T-helper 17 cell (primary cell): ENCODE measurements at regions not wholly inside any gene's neighbourhood (a gene's known extent, or its start where the extent isn't known, plus 50 kb on each side); places are given as distances from the start of the nearest gene placed in this dataset.

Source experiments
- ATAC-seq: fragments of 150-1000 bp; cut with Tn5 transposase; 2 replicates; pipeline ENCODE4 v1.10.0; 2021; ENCODE audit warnings: mild to moderate bottlenecking, moderate library complexity
- DNase-seq, 3 donors: peaks; one replicate each; pipeline versions ENCODE4 v3.0.0 to v3.0.0-alpha.2; 2020 to 2021
- H3K9me3 ChIP-seq: one replicate; pipeline ENCODE4 v1.7.0; 2013; ENCODE audit warnings: low read length, mild to moderate bottlenecking; ENCODE audit not compliant: control insufficient read depth, poor library complexity, severe bottlenecking
- H3K27ac Mint-ChIP-seq: one replicate; pipeline ENCODE4 v1.8.0; 2022; ENCODE audit warnings: mild to moderate bottlenecking, moderate library complexity, mixed read lengths
- H3K27me3 Mint-ChIP-seq: one replicate; pipeline ENCODE4 v1.8.0; 2022; ENCODE audit warnings: mixed read lengths
- H3K36me3 Mint-ChIP-seq: one replicate; pipeline ENCODE4 v1.8.0; 2022; ENCODE audit warnings: low read depth, mixed read lengths
- H3K4me1 Mint-ChIP-seq: one replicate; pipeline ENCODE4 v1.8.0; 2022; ENCODE audit warnings: mild to moderate bottlenecking, mixed read lengths
- H3K4me3 Mint-ChIP-seq: one replicate; pipeline ENCODE4 v1.8.0; 2022; ENCODE audit warnings: mild to moderate bottlenecking, moderate library complexity, mixed read lengths

DNA sequence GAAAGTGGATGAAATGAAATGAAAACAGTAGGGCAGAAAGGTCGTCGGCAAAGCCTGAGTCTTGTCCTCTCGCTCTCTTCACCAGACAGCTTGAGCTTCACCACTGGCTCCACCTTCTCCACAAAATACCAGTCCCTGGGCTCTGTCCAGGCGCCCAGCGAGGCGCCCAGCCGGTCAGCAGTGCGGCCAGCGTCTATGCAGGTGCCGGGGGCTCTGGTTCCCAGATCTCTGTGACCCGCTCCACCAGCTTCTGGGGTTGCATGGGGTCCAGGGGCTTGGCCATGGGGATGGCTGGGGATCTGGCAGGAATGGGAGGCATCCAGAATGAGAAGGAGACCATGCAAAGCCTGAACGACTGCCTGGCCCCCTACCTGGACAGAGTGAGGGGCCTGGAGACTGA lies 600.5 kb upstream of the ZP4 start:
- no peak for ATAC-seq
- H3K4me3 Mint-ChIP-seq: no peak overlapping the region
- H3K36me3 Mint-ChIP-seq: no peaks in the 10 kb centered on the region
- H3K9me3 ChIP-seq: no peaks in the 10 kb centered on the region
- no peak for DNase-seq
- no peak overlapping the region for H3K27ac Mint-ChIP-seq
- H3K27me3 Mint-ChIP-seq: no peaks in the 10 kb centered on the region
- H3K4me1 Mint-ChIP-seq: no peaks in the 10 kb centered on the region

DNA sequence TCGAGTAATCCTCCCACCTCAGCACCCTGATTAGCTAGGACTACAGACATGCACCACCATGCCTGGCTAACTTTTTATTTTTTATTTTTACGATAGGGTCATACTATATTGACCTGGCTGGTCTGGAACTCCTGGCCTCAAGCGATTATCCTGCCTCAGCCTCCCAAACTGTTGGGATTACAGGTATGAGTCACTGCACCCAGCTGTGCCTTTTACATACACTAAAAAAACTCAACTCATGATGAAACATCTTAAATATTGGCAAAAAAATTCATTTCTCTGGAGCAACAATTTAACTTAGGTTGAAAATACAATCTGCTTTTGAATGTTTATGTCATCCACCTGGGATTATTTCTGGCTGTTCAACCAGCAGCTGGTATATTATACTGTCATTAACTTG lies 598.3 kb upstream of the ZP4 start:
- ATAC-seq (no peak), DNase-seq (no peak)
- no peaks in the 10 kb centered on the region for H3K9me3 ChIP-seq
- no peak overlapping the region for H3K27ac Mint-ChIP-seq
- no peaks in the 10 kb centered on the region for H3K4me1 Mint-ChIP-seq
- no peak overlapping the region for H3K4me3 Mint-ChIP-seq
- no peaks in the 10 kb centered on the region for H3K36me3 Mint-ChIP-seq
- H3K27me3 Mint-ChIP-seq: no peaks in the 10 kb centered on the region

- Mint-ChIP-seq H3K36me3 (no peaks in the 10 kb centered on the region), H3K27me3 (no peaks in the 10 kb centered on the region), H3K4me1 (no peaks in the 10 kb centered on the region), H3K27ac (no peak overlapping the region), H3K4me3 (no peak overlapping the region)
- ATAC-seq (no peak), DNase-seq (no peak)
- no peaks in the 10 kb centered on the region for H3K9me3 ChIP-seq
Observed at GRCh38 chr1:238488401-238488800, 597.7 kb upstream of the ZP4 start.

DNA sequence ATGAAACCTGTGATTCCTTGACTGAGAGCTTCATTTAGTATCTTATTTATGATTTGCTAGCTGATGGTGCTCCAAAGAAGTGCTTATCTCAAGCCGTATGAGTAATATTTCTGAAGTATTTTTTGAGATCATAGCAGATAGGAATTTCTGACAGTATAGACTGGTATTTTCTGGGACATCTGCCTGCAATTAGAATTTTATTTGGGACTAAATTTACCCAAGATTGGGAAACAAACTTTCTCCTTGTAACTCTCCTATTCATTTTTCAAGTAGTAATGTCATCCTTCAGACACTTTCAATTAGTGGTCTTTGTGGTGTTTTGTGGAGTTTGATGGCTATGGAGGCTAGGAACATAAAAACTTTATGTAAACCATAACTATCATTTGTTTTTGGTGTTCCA lies 597.2 kb upstream of the ZP4 start:
- H3K36me3 Mint-ChIP-seq: no peaks in the 10 kb centered on the region

DNA sequence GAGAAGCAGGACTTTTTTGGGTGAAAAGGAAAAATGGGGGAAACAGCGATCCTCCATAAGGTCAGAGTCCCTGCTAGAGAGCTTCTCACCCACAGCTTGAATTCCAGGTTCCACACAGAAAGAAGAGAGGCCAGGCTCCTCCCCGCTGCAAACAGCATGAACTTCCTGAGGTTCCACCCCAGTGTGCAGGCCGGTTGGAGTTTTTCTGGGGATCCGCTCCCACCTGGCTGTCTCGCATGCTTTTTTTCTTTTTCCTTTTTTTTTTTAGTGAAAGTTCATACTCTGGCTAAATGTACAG lies 595.1 kb upstream of the ZP4 start:
- DNase-seq: no peak
- no peaks in the 10 kb centered on the region for H3K36me3 Mint-ChIP-seq
- no peaks in the 10 kb centered on the region for H3K9me3 ChIP-seq
- no peaks in the 10 kb centered on the region for H3K27me3 Mint-ChIP-seq
- H3K4me1 Mint-ChIP-seq: no peaks in the 10 kb centered on the region
- H3K27ac Mint-ChIP-seq: no peak overlapping the region
- no peak for ATAC-seq
- H3K4me3 Mint-ChIP-seq: no peak overlapping the region

More for the DNA sequence above, 597.2 kb upstream of the ZP4 start:
- Mint-ChIP-seq H3K4me1 (no peaks in the 10 kb centered on the region), H3K4me3 (no peak overlapping the region), H3K27me3 (no peaks in the 10 kb centered on the region), H3K27ac (no peak overlapping the region)
- no peak for ATAC-seq
- DNase-seq: no peak
- H3K9me3 ChIP-seq: no peaks in the 10 kb centered on the region

DNA sequence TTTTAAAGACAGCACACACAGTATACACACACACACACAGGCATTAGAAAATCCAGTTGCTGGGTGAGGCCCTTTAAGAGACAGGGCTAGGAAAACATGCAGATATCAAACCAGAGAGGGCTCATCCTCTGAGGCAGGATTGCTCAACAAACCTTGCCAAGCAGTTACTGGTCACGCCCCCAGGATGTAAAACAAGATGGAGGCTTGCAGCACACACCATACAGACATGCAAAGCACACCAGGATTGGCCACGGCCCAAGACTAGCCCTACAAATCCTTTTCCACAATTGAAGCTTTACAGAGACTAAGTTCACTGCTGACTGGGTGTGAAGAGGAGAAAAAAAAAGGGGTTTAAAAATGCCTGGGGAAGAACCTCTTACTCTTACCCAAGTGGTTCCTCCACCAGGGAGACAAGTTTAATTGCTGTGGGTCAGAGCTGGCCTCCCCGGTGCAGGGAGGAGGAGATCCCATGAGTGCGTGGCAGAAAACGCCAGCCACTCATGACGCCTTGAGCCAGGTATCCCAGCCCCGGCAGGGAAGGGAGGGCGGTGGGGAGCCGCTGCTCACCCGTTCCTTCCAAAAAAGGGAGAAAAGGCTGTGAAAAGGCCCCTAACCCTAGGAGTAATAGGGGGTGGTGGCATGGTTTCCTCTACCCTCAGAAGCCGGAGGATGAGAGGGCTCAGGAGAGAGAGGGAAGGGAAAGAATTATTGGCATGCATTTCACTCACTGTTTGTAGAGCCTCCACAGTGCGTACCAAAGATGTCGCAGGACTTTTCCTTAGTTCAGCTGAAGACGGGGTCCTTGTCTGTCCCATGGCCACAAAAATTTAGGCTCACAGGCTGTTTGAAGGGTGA lies 594.6 kb upstream of the ZP4 start:
- H3K27ac Mint-ChIP-seq: no peak overlapping the region
- H3K9me3 ChIP-seq: no peaks in the 10 kb centered on the region
- H3K27me3 Mint-ChIP-seq: no peaks in the 10 kb centered on the region
- no peaks in the 10 kb centered on the region for H3K36me3 Mint-ChIP-seq
- H3K4me3 Mint-ChIP-seq: no peak overlapping the region
- DNase-seq (no peak), ATAC-seq (no peak)
- no peaks in the 10 kb centered on the region for H3K4me1 Mint-ChIP-seq

- ATAC-seq (no peak), DNase-seq (no peak)
- Mint-ChIP-seq H3K27me3 (no peaks in the 10 kb centered on the region), H3K4me1 (no peaks in the 10 kb centered on the region), H3K36me3 (no peaks in the 10 kb centered on the region), H3K27ac (no peak overlapping the region), H3K4me3 (no peak overlapping the region)
- H3K9me3 ChIP-seq: no peaks in the 10 kb centered on the region
Observed at GRCh38 chr1:238484121-238484520, 593.4 kb upstream of the ZP4 start.

DNA sequence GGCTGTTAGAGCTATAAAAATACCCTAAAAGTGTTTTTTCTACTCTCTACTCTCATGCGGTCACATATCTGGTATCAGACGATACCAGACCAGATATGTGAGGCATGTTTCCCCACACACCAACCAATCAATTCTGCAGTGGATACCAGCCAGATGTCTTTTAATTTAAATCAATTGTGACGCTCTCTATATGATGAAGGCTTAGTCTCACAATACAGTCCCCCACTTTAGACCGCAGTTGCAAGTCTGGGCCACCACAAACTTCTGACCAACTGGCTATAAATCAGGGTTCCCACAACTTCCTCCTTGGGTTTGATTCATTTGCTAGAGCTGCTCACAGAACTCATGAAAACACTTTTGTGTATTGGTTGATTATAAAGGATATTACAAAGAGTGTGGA lies 586.1 kb upstream of the ZP4 start:
- Mint-ChIP-seq H3K27ac (no peak overlapping the region), H3K27me3 (no peaks in the 10 kb centered on the region), H3K4me1 (no peaks in the 10 kb centered on the region), H3K4me3 (no peak overlapping the region), H3K36me3 (no peaks in the 10 kb centered on the region)
- DNase-seq (no peak), ATAC-seq (no peak)
- H3K9me3 ChIP-seq: no peaks in the 10 kb centered on the region

DNA sequence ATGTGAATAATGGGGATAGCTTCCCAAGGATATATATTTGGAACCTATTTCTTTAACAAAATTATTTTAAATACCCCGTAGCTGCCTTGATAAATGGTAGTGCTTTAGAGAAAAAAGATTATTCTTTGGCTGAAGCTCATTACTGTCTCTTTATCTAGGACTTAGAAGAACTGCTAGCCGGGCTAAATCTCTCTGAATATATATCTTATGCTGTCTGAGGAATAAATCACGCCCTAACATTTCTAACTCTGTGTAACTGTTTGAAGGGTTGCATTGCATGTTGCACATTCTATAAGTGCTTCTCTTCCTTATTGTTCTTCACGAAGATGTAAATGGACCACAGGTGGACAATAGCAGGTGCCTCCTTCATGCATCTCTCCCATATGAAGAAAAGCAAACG lies 585.0 kb upstream of the ZP4 start:
- Mint-ChIP-seq H3K4me1 (no peaks in the 10 kb centered on the region), H3K36me3 (no peaks in the 10 kb centered on the region), H3K4me3 (no peak overlapping the region), H3K27me3 (no peaks in the 10 kb centered on the region), H3K27ac (no peak overlapping the region)
- DNase-seq (no peak), ATAC-seq (no peak)
- no peaks in the 10 kb centered on the region for H3K9me3 ChIP-seq

DNA sequence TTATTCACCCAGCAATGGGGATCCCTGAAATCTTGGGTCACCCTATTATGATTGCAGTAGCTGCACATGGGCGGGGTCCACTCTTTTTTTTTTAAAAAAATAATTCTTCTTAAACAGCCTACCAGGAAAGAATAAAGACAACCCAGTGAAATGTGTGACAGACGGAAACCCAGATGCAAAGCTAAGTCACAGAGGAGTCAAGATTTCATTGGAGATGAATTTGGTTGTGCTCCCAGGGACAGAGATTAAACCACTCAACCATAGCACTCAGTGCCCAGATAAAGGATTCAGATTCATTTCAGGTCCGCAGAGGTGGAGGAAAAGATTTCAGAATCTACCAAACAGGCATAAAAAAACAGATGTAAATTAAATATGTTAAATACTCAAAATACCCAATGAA lies 583.5 kb upstream of the ZP4 start:
- no peak overlapping the region for H3K27ac Mint-ChIP-seq
- no peaks in the 10 kb centered on the region for H3K4me1 Mint-ChIP-seq
- no peaks in the 10 kb centered on the region for H3K27me3 Mint-ChIP-seq
- ATAC-seq (no peak), DNase-seq (no peak)
- no peaks in the 10 kb centered on the region for H3K9me3 ChIP-seq
- no peaks in the 10 kb centered on the region for H3K36me3 Mint-ChIP-seq
- no peak overlapping the region for H3K4me3 Mint-ChIP-seq

- Mint-ChIP-seq H3K4me1 (no peaks in the 10 kb centered on the region), H3K27me3 (no peaks in the 10 kb centered on the region), H3K36me3 (no peaks in the 10 kb centered on the region), H3K4me3 (no peak overlapping the region), H3K27ac (no peak overlapping the region)
- DNase-seq (no peak), ATAC-seq (no peak)
- H3K9me3 ChIP-seq: no peaks in the 10 kb centered on the region
Observed at GRCh38 chr1:238469146-238469631, 578.5 kb upstream of the ZP4 start.

GRCh38 chr1:238468068-238468467 lies 577.3 kb upstream of the ZP4 start:
- Mint-ChIP-seq H3K36me3 (no peaks in the 10 kb centered on the region), H3K27ac (no peak overlapping the region), H3K27me3 (no peaks in the 10 kb centered on the region), H3K4me1 (no peaks in the 10 kb centered on the region), H3K4me3 (no peak overlapping the region)
- H3K9me3 ChIP-seq: no peaks in the 10 kb centered on the region
- ATAC-seq: no peak
- no peak for DNase-seq

DNA sequence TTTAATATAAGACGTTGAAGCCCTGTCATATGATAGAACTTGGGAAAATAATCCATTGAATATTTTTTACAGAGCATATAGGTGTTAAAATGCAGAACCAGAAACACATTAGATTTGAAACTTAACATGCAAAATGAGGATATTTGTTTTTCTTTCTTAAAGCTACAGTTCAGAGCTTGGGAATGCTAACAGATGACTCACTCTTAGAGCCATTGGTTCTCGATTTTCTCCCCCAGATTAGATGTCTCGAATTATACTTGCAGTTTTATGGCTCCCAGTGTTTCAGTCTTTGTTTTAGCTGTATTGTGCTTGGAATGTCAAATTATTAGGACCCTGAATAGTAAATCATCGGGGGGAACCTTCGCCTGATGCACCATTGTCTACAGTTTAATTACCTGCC lies 575.7 kb upstream of the ZP4 start:
- no peak overlapping the region for H3K27ac Mint-ChIP-seq
- no peaks in the 10 kb centered on the region for H3K36me3 Mint-ChIP-seq
- H3K4me1 Mint-ChIP-seq: no peaks in the 10 kb centered on the region
- no peaks in the 10 kb centered on the region for H3K27me3 Mint-ChIP-seq
- ATAC-seq (no peak), DNase-seq (no peak)
- H3K9me3 ChIP-seq: no peaks in the 10 kb centered on the region
- no peak overlapping the region for H3K4me3 Mint-ChIP-seq

DNA sequence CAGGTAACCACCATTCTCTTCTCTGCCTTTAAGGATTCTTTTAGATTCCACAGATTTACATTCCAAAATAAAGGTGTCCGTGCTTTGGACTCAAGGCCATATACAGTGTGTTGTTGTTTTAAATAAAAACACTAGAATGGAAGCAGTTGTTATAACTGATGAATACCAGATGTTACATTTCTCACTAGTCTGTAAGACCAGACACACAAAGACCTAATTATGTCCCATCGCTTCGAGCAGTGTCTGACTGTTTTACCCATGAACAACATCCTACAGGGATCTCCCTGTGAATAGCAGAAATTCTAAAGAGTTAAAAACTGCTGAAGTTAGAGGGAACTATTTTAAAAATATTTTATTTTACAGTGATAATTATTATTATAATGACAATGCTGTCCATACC lies 574.7 kb upstream of the ZP4 start:
- DNase-seq: no peak
- no peak for ATAC-seq
- H3K4me1 Mint-ChIP-seq: no peaks in the 10 kb centered on the region
- H3K27ac Mint-ChIP-seq: no peak overlapping the region
- no peaks in the 10 kb centered on the region for H3K36me3 Mint-ChIP-seq
- no peak overlapping the region for H3K4me3 Mint-ChIP-seq
- H3K9me3 ChIP-seq: no peaks in the 10 kb centered on the region
- H3K27me3 Mint-ChIP-seq: no peaks in the 10 kb centered on the region
